Endodermal cell (in vitro differentiated cells): ENCODE measurements at regions not wholly inside any gene's neighbourhood (a gene's known extent, or its start where the extent isn't known, plus 50 kb on each side); places are given as distances from the start of the nearest gene placed in this dataset.

Experiments used
- DNase-seq: peaks from one replicate; pipeline ENCODE4 v3.0.0-alpha.2; 2017
- H3K27ac ChIP-seq: 2 replicates; pipeline ENCODE4 v1.5.1; 2013; ENCODE audit warnings: mild to moderate bottlenecking, low read depth, low read length, moderate library complexity
- H3K27me3 ChIP-seq: 2 replicates; pipeline ENCODE4 v1.6.1; 2013; ENCODE audit warnings: mild to moderate bottlenecking, low read length, moderate library complexity; ENCODE audit not compliant: insufficient read depth, control insufficient read depth, poor library complexity, severe bottlenecking
- H3K36me3 ChIP-seq: 2 replicates; pipeline ENCODE4 v1.7.0; 2013; ENCODE audit warnings: mild to moderate bottlenecking, low read length, moderate library complexity; ENCODE audit not compliant: control insufficient read depth, insufficient read depth
- H3K4me1 ChIP-seq: one replicate; pipeline ENCODE4 v1.7.0; 2013; ENCODE audit warnings: low read length; ENCODE audit not compliant: control insufficient read depth, insufficient read depth
- H3K4me3 ChIP-seq: 2 replicates; pipeline ENCODE4 v1.5.1; 2013; ENCODE audit warnings: mild to moderate bottlenecking, low read length, moderate library complexity
- H3K9ac ChIP-seq: 2 replicates; pipeline ENCODE4 v1.6.1; 2013; ENCODE audit warnings: mild to moderate bottlenecking, low read length, moderate library complexity; ENCODE audit not compliant: poor library complexity, severe bottlenecking; ENCODE audit errors: extremely low read depth
- H3K9me3 ChIP-seq: 2 replicates; pipeline ENCODE4 v1.6.1; 2013; ENCODE audit warnings: mild to moderate bottlenecking, low read length, moderate library complexity; ENCODE audit not compliant: control insufficient read depth
- H3K27ac Mint-ChIP-seq: 2 replicates; pipeline ENCODE4 v1.8.0; 2020; ENCODE audit warnings: mixed read lengths
- H3K27me3 Mint-ChIP-seq: 2 replicates; pipeline ENCODE4 v1.8.0; 2021; ENCODE audit warnings: mild to moderate bottlenecking, mixed read lengths; ENCODE audit not compliant: insufficient read depth
- H3K36me3 Mint-ChIP-seq: 2 replicates; pipeline ENCODE4 v1.8.0; 2020; ENCODE audit warnings: low read depth, mixed read lengths
- H3K4me1 Mint-ChIP-seq: 2 replicates; pipeline ENCODE4 v1.8.0; 2020; ENCODE audit warnings: mixed read lengths
- H3K4me3 Mint-ChIP-seq: 2 replicates; pipeline ENCODE4 v1.8.0; 2020; ENCODE audit warnings: mild to moderate bottlenecking, moderate library complexity, mixed read lengths
- H3K9me3 Mint-ChIP-seq: 2 replicates; pipeline ENCODE4 v1.8.0; 2020; ENCODE audit warnings: mild to moderate bottlenecking, mixed read lengths
- WGBS, 2 experiments: methylation state at CpG; one replicate each; pipeline versions ENCODE4 v1.1.5 to v1.1.7; 2013; ENCODE audit warnings: missing lambda C conversion rate in 2 of 2, mixed read lengths in 1 of 2; ENCODE audit not compliant: insufficient coverage in 1 of 2, insufficient read length in 1 of 2; 5-methylcytosine and 5-hydroxymethylcytosine counted together
- TF ChIP-seq, protein P1 (sequence below): fragments of 200-600 bp; sonication (generic); conservative IDR thresholded peaks from 2 replicates; pipeline ENCODE4 v1.5.0; 2021; ENCODE audit warnings: antibody characterized with exemption, mild to moderate bottlenecking

DNA sequence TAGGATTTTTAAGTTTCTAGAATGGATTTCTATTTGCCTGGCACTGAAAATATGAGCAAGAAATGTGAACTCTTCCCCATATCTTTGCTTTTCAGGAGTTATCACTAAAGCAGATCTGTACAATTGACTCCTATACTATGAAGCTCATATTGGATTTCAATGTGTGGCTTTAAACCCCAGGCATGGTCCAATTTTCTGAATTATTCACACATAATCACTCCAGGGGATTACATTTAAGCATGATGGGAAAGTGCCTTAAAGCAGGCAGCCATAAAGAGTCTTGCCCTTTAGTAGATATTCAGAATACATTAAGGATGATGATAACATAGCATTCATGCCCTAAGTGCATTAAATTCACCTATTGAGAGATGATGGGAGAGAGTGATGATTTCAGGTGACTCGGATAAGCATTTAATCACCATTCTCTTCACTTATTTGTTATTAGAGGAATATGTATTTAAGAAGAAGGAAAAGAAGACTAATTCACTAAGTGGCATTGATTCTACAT, 331.8 kb upstream of the ROBO1 start:
- DNase-seq, result no peak
- H3K27ac Mint-ChIP-seq, result no peak overlapping the region
- no peaks in the 10 kb centered on the region for H3K27me3 ChIP-seq
- H3K4me3 Mint-ChIP-seq, result no peak overlapping the region
- TF ChIP-seq, protein P1, sequence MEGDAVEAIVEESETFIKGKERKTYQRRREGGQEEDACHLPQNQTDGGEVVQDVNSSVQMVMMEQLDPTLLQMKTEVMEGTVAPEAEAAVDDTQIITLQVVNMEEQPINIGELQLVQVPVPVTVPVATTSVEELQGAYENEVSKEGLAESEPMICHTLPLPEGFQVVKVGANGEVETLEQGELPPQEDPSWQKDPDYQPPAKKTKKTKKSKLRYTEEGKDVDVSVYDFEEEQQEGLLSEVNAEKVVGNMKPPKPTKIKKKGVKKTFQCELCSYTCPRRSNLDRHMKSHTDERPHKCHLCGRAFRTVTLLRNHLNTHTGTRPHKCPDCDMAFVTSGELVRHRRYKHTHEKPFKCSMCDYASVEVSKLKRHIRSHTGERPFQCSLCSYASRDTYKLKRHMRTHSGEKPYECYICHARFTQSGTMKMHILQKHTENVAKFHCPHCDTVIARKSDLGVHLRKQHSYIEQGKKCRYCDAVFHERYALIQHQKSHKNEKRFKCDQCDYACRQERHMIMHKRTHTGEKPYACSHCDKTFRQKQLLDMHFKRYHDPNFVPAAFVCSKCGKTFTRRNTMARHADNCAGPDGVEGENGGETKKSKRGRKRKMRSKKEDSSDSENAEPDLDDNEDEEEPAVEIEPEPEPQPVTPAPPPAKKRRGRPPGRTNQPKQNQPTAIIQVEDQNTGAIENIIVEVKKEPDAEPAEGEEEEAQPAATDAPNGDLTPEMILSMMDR, result no peak
- no peaks in the 10 kb centered on the region for H3K4me1 ChIP-seq
- H3K4me1 Mint-ChIP-seq, result no peaks in the 10 kb centered on the region
- peaks cover 1% of the 10 kb centered on the region for H3K9me3 ChIP-seq
- H3K9me3 Mint-ChIP-seq, result peaks cover 1% of the 10 kb centered on the region
- no peak overlapping the region for H3K9ac ChIP-seq
- no peak overlapping the region for H3K4me3 ChIP-seq
- WGBS, 2 experiments, result no CpG with 5 or more reads among the region's 1 CpG
- no peaks in the 10 kb centered on the region for H3K36me3 ChIP-seq
- H3K36me3 Mint-ChIP-seq, result no peaks in the 10 kb centered on the region
- no peaks in the 10 kb centered on the region for H3K27me3 Mint-ChIP-seq
- no peak overlapping the region for H3K27ac ChIP-seq

DNA sequence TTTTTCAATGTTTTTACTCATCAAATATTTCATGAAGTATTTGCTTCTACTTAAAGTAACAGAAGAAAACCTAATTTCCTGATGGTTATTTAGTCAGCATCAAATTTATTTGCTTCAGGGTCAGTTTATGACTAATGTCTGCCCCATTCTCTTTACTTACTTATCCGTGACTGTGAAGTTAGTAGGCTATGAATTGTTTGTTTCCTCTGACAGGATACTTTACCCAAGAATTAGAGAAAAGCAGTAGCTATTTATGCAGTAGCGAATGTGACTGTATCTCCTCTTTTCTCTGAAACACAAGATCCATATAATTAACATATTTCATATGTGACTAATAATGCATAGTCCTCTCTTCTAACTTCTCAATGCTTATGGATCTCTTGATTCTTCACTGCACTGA, 329.9 kb upstream of the ROBO1 start:
- Mint-ChIP-seq H3K9me3 (no peaks in the 10 kb centered on the region), H3K4me3 (no peak overlapping the region), H3K27me3 (no peaks in the 10 kb centered on the region), H3K27ac (no peak overlapping the region), H3K4me1 (no peaks in the 10 kb centered on the region), H3K36me3 (no peaks in the 10 kb centered on the region)
- Histone ChIP-seq H3K36me3 (no peaks in the 10 kb centered on the region), H3K4me1 (no peaks in the 10 kb centered on the region), H3K9me3 (no peaks in the 10 kb centered on the region), H3K27ac (no peak overlapping the region), H3K27me3 (no peaks in the 10 kb centered on the region), H3K4me3 (no peak overlapping the region), H3K9ac (no peak overlapping the region)
- TF ChIP-seq, protein P1, result no peak
- 79% methylated on average over 2 of the region's 2 CpGs; no CpG with 5 or more reads in 1 of the 2 experiments for WGBS, 2 experiments
- no peak for DNase-seq

DNA sequence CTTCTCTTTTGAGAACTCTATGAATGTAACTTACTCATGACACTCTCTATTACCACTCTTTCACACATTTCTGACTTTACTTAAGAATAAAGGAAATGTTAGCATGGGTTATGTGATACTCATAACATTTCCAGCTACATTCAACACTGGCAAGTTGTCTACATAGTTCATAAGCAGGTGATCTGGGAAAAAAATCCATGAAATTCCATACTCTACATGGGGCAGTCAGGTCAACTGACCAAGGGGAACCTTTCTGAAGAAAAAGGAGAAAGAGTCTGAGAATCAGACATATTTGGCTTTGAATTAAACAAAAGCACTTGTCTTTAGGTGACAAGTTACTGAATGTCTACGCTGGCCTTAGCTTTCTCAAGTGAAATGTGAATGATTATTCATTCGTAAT, 329.1 kb upstream of the ROBO1 start:
- H3K9me3 ChIP-seq, result no peaks in the 10 kb centered on the region
- H3K4me1 Mint-ChIP-seq, result no peaks in the 10 kb centered on the region

More for the DNA sequence above, 329.1 kb upstream of the ROBO1 start:
- DNase-seq, result no peak
- Mint-ChIP-seq H3K9me3 (no peaks in the 10 kb centered on the region), H3K4me3 (no peak overlapping the region), H3K27me3 (no peaks in the 10 kb centered on the region), H3K27ac (no peak overlapping the region), H3K36me3 (no peaks in the 10 kb centered on the region)
- H3K27ac ChIP-seq, result no peak overlapping the region
- H3K9ac ChIP-seq, result no peak overlapping the region
- H3K36me3 ChIP-seq, result no peaks in the 10 kb centered on the region
- TF ChIP-seq, protein P1, result no peak
- no peak overlapping the region for H3K4me3 ChIP-seq
- WGBS, 2 experiments, result 93 to 100% methylated on average over 1 to 2 of the region's 2 CpGs
- H3K4me1 ChIP-seq, result no peaks in the 10 kb centered on the region
- H3K27me3 ChIP-seq, result no peaks in the 10 kb centered on the region
